ENCODE measurements at regions not wholly inside any gene's neighbourhood (a gene's known extent, or its start where the extent isn't known, plus 50 kb on each side); places are given as distances from the start of the nearest gene placed in this dataset.

DNA sequence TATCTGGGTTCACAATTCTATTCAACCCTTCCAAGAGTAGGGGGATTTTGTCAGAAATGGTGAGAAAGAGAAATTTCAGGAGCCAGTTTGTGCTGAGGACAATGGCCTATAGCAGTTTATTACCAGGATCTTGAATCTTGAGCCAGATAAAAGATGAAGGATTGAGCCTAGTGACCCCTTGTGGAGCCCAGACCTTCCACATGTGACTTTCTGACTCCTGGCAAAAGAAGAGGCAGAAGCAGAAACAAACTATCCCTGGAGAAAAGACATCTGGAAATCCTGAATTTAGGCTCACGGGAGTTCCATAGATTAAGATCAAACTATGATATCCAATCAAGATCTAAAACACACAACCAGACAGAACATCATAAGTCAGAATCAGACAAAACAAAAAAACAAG lies 60.9 kb upstream of the CHRM2 start:
- no peaks in the 10 kb centered on the region for H3K27me3 ChIP-seq (ENCODE audit: low read depth)
- DNase-seq (ENCODE audit: low spot score in 2 of 2): no peak
- no peak overlapping the region for H3K4me3 ChIP-seq
- in situ Hi-C loops (cut with MboI; ENCODE audit: low sequenced_read_pairs): no loop called here
- no peaks in the 10 kb centered on the region for H3K9me3 ChIP-seq
- H3K36me3 ChIP-seq (replicated peaks): no peaks in the 10 kb centered on the region
- H3K4me1 ChIP-seq: no peaks in the 10 kb centered on the region

GRCh38 chr7:136803028-136803427 lies 65.4 kb upstream of the CHRM2 start:
- DNase-seq (ENCODE audit: low spot score in 2 of 2): no peak
- in situ Hi-C loops (cut with MboI; ENCODE audit: low sequenced_read_pairs): no loop called here
- H3K4me1 ChIP-seq: no peaks in the 10 kb centered on the region
- H3K4me3 ChIP-seq: no peak overlapping the region
- H3K9me3 ChIP-seq: no peaks in the 10 kb centered on the region
- H3K36me3 ChIP-seq (replicated peaks): no peaks in the 10 kb centered on the region
- no peaks in the 10 kb centered on the region for H3K27me3 ChIP-seq (ENCODE audit: low read depth)

DNA sequence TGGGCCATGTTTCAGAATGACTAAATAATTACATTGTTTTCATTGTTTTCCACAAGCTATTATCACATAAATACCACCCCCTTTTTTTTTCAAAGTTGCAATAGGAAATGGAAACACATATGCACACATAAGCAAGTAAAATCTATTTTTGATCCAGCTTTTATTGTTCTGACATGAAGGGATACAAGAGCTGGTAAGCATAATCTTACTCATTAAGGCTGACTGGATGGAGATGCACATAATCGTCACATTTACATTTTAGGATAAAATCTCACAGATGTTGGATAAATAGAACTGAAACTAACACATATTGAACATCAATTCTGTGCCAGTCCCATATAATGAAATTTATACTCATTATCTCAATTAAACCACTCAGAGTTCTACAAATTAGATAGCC lies 84.5 kb upstream of the CHRM2 start:
- Histone ChIP-seq H3K27me3 (ENCODE audit: low read depth) (no peaks in the 10 kb centered on the region), H3K4me1 (no peaks in the 10 kb centered on the region), H3K36me3 (replicated peaks) (no peaks in the 10 kb centered on the region), H3K9me3 (no peaks in the 10 kb centered on the region), H3K4me3 (no peak overlapping the region)
- no peak for DNase-seq (ENCODE audit: low spot score in 2 of 2)
- in situ Hi-C loops (cut with MboI; ENCODE audit: low sequenced_read_pairs): no loop called here

GRCh38 chr7:136741941-136742340 lies 126.5 kb upstream of the CHRM2 start:
- Histone ChIP-seq H3K9me3 (no peaks in the 10 kb centered on the region), H3K4me1 (no peaks in the 10 kb centered on the region), H3K36me3 (replicated peaks) (no peaks in the 10 kb centered on the region), H3K27me3 (ENCODE audit: low read depth) (no peaks in the 10 kb centered on the region), H3K4me3 (no peak overlapping the region)
- DNase-seq (ENCODE audit: low spot score in 2 of 2): no peak
- in situ Hi-C loops (cut with MboI; ENCODE audit: low sequenced_read_pairs): no loop called here

DNA sequence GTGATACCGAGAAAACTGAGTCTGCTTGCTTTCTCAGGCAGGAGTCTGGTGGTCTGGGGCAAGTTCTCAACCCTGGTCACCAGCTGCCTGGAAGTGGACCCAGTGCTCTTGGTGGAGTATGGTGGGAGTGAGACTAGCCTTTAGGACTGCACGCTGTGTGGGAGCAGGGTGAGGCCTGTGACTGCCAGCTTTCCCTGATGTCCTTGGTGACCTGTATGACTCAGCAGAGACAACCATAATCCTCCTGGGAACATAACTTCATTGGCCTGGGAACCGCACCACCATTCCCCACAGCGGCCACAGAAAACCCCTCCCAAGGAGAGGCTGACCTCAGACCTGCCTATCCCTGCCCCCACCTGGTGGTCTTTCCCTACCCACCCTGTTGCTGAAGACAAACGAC lies 139.5 kb upstream of the CHRM2 start:
- in situ Hi-C loops (cut with MboI; ENCODE audit: low sequenced_read_pairs): no loop called here

GRCh38 chr7:136726460-136726859 lies 142.0 kb upstream of the CHRM2 start:
- no peak for DNase-seq (ENCODE audit: low spot score in 2 of 2)
- H3K36me3 ChIP-seq (replicated peaks): no peaks in the 10 kb centered on the region

More for the DNA sequence above, 139.5 kb upstream of the CHRM2 start:
- Histone ChIP-seq H3K9me3 (no peaks in the 10 kb centered on the region), H3K4me3 (no peak overlapping the region), H3K27me3 (ENCODE audit: low read depth) (no peaks in the 10 kb centered on the region), H3K4me1 (no peaks in the 10 kb centered on the region), H3K36me3 (replicated peaks) (no peaks in the 10 kb centered on the region)
- DNase-seq (ENCODE audit: low spot score in 2 of 2): no peak

GRCh38 chr7:136717910-136718557 lies 150.4 kb upstream of the CHRM2 start:
- Histone ChIP-seq H3K27me3 (ENCODE audit: low read depth) (no peaks in the 10 kb centered on the region), H3K9me3 (no peaks in the 10 kb centered on the region), H3K4me3 (no peak overlapping the region), H3K36me3 (replicated peaks) (no peaks in the 10 kb centered on the region), H3K4me1 (no peaks in the 10 kb centered on the region)
- no peak for DNase-seq (ENCODE audit: low spot score in 2 of 2)
- in situ Hi-C loops (cut with MboI; ENCODE audit: low sequenced_read_pairs): no loop called here

More at GRCh38 chr7:136726460-136726859, 142.0 kb upstream of the CHRM2 start:
- H3K4me3 ChIP-seq: no peak overlapping the region
- H3K9me3 ChIP-seq: no peaks in the 10 kb centered on the region
- H3K4me1 ChIP-seq: no peaks in the 10 kb centered on the region
- in situ Hi-C loops (cut with MboI; ENCODE audit: low sequenced_read_pairs): no loop called here
- H3K27me3 ChIP-seq (ENCODE audit: low read depth): no peaks in the 10 kb centered on the region

DNA sequence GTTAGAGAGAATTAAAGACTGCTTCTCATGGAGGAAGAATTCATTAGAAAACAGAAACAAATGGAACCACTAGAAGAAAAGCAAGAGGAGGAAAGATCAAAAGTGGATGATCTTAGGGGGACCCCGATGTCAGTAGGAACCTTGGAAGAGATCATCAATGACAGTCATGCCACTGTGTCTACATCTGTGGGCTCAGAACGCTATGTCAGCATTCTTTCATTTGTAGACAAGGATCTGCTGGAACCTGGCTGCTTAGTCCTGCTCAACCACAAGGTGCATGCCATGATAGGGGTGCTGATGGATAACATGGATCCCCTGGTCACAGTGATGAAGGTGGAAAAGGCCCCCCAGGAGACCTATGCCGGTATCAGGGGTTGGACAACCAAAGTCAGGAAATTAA lies 154.4 kb upstream of the CHRM2 start:
- H3K4me1 ChIP-seq: no peaks in the 10 kb centered on the region
- no peaks in the 10 kb centered on the region for H3K9me3 ChIP-seq
- H3K27me3 ChIP-seq (ENCODE audit: low read depth): no peaks in the 10 kb centered on the region
- in situ Hi-C loops (cut with MboI; ENCODE audit: low sequenced_read_pairs): no loop called here
- no peak for DNase-seq (ENCODE audit: low spot score in 2 of 2)
- H3K4me3 ChIP-seq: no peak overlapping the region
- no peaks in the 10 kb centered on the region for H3K36me3 ChIP-seq (replicated peaks)

DNA sequence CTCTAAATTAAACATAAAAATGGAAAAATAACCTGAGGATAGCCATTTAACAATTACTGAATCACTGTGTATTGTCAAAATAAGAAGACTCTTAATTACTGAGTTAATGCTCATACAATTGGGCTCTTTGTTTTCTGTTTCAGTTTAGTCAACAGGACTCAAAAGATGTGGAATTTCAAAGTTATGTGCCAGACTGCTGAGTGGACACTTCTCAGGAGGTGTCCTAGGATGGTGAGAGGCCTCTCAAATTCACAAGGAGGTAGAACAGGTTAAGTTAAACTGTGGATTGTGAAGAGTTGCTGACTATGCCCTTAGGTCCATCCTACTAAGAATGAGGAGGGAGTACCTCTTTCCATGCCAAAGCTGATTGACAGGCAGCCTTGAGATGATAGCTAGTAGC lies 157.7 kb upstream of the CHRM2 start:
- Histone ChIP-seq H3K4me1 (no peaks in the 10 kb centered on the region), H3K27me3 (ENCODE audit: low read depth) (no peaks in the 10 kb centered on the region), H3K4me3 (no peak overlapping the region), H3K9me3 (no peaks in the 10 kb centered on the region), H3K36me3 (replicated peaks) (no peaks in the 10 kb centered on the region)
- in situ Hi-C loops (cut with MboI; ENCODE audit: low sequenced_read_pairs): no loop called here
- no peak for DNase-seq (ENCODE audit: low spot score in 2 of 2)

- DNase-seq (ENCODE audit: low spot score in 2 of 2): no peak
- H3K4me3 ChIP-seq: no peak overlapping the region
Measured at GRCh38 chr7:136709876-136710275, 158.6 kb upstream of the CHRM2 start.

GRCh38 chr7:136702913-136703312 lies 165.5 kb upstream of the CHRM2 start:
- H3K4me1 ChIP-seq: no peaks in the 10 kb centered on the region
- no peaks in the 10 kb centered on the region for H3K27me3 ChIP-seq (ENCODE audit: low read depth)
- in situ Hi-C loops (cut with MboI; ENCODE audit: low sequenced_read_pairs): no loop called here
- no peaks in the 10 kb centered on the region for H3K9me3 ChIP-seq
- H3K36me3 ChIP-seq (replicated peaks): no peaks in the 10 kb centered on the region
- H3K4me3 ChIP-seq: no peak overlapping the region
- DNase-seq (ENCODE audit: low spot score in 2 of 2): no peak

More at GRCh38 chr7:136709876-136710275, 158.6 kb upstream of the CHRM2 start:
- Histone ChIP-seq H3K9me3 (no peaks in the 10 kb centered on the region), H3K4me1 (no peaks in the 10 kb centered on the region), H3K36me3 (replicated peaks) (no peaks in the 10 kb centered on the region), H3K27me3 (ENCODE audit: low read depth) (no peaks in the 10 kb centered on the region)
- in situ Hi-C loops (cut with MboI; ENCODE audit: low sequenced_read_pairs): no loop called here

GRCh38 chr7:136698977-136699376 lies 169.5 kb upstream of the CHRM2 start:
- Histone ChIP-seq H3K36me3 (replicated peaks) (no peaks in the 10 kb centered on the region), H3K27me3 (ENCODE audit: low read depth) (no peaks in the 10 kb centered on the region), H3K4me1 (no peaks in the 10 kb centered on the region), H3K9me3 (no peaks in the 10 kb centered on the region), H3K4me3 (no peak overlapping the region)
- DNase-seq (ENCODE audit: low spot score in 2 of 2): no peak
- in situ Hi-C loops (cut with MboI; ENCODE audit: low sequenced_read_pairs): no loop called here

GRCh38 chr7:136698231-136698630 lies 170.2 kb upstream of the CHRM2 start:
- Histone ChIP-seq H3K36me3 (replicated peaks) (no peaks in the 10 kb centered on the region), H3K4me1 (no peaks in the 10 kb centered on the region), H3K4me3 (no peak overlapping the region), H3K27me3 (ENCODE audit: low read depth) (no peaks in the 10 kb centered on the region), H3K9me3 (no peaks in the 10 kb centered on the region)
- DNase-seq (ENCODE audit: low spot score in 2 of 2): no peak
- in situ Hi-C loops (cut with MboI; ENCODE audit: low sequenced_read_pairs): no loop called here

GRCh38 chr7:136697271-136697670 lies 171.2 kb upstream of the CHRM2 start:
- no peak overlapping the region for H3K4me3 ChIP-seq
- H3K4me1 ChIP-seq: no peaks in the 10 kb centered on the region
- in situ Hi-C loops (cut with MboI; ENCODE audit: low sequenced_read_pairs): no loop called here
- no peaks in the 10 kb centered on the region for H3K27me3 ChIP-seq (ENCODE audit: low read depth)
- H3K36me3 ChIP-seq (replicated peaks): no peaks in the 10 kb centered on the region
- no peaks in the 10 kb centered on the region for H3K9me3 ChIP-seq
- DNase-seq (ENCODE audit: low spot score in 2 of 2): no peak

Data from HAP-1 (cell line).